MG63 (cell line): ENCODE measurements at regions not wholly inside any gene's neighbourhood (a gene's known extent, or its start where the extent isn't known, plus 50 kb on each side); places are given as distances from the start of the nearest gene placed in this dataset.
"Not testable (repeated sequence)": the region's sequence is repeated elsewhere in the genome, so short reads cannot be mapped to it uniquely, and the experiment has no call there.

Experiments
- DNase-seq: peaks from one replicate; pipeline ENCODE4 v3.0.0-alpha.2; 2020
- H3K27me3 ChIP-seq: fragments of 250-450 bp; sonication (Bioruptor Pico); 2 replicates; pipeline ENCODE4 v1.5.1; 2020; ENCODE audit warnings: mild to moderate bottlenecking, moderate library complexity
- H3K36me3 ChIP-seq: fragments of 250-450 bp; sonication (Bioruptor Pico); 2 replicates; pipeline ENCODE4 v1.5.1; 2020; ENCODE audit warnings: mild to moderate bottlenecking, moderate library complexity
- H3K4me3 ChIP-seq: fragments of 250-450 bp; sonication (Bioruptor Pico); 2 replicates; pipeline ENCODE4 v1.5.1; 2020; ENCODE audit warnings: mild to moderate bottlenecking, moderate library complexity
- H3K9me3 ChIP-seq: fragments of 250-450 bp; sonication (Bioruptor Pico); 2 replicates; pipeline ENCODE4 v1.5.1; 2020; ENCODE audit warnings: mild to moderate bottlenecking, moderate library complexity

- Histone ChIP-seq H3K27me3 (no peaks in the 10 kb centered on the region), H3K36me3 (no peaks in the 10 kb centered on the region), H3K4me3 (no peak overlapping the region), H3K9me3 (no peaks in the 10 kb centered on the region; the same call in 1 of the 2 replicates)
- no peak for DNase-seq
Measured at GRCh38 chr13:65605396-65605795, 1624.7 kb downstream of the PCDH9 start.

- no peak for DNase-seq
- Histone ChIP-seq H3K36me3 (no peaks in the 10 kb centered on the region), H3K4me3 (no peak overlapping the region), H3K9me3 (no peaks in the 10 kb centered on the region; the same call in 1 of the 2 replicates), H3K27me3 (no peaks in the 10 kb centered on the region)
Measured at GRCh38 chr13:65603160-65603559, 1627.0 kb downstream of the PCDH9 start.

DNA sequence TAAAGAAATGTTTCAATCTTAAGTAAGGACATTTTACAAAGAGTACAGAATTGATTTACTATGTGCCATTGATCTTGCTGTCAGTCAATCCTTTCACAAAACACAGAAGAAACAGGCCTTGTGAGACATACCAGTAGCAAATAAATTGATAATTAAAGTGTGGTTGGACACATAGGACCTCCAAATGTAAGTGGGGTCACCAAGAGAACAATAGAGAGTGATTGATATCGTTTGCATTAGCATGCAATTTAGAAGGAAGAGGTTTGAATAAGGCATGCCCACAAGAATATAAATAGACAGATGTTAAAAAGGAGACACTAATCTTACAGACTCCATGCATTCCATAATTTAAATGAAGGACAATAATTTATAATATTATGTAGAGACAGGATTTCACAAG, 1628.3 kb downstream of the PCDH9 start:
- H3K9me3 ChIP-seq, result no peaks in the 10 kb centered on the region; the same call in 1 of the 2 replicates
- DNase-seq, result no peak

GRCh38 chr13:65600702-65601101, 1629.4 kb downstream of the PCDH9 start:
- no peak overlapping the region for H3K4me3 ChIP-seq
- H3K27me3 ChIP-seq, result no peaks in the 10 kb centered on the region
- peak; percentile 71 for DNase-seq
- no peaks in the 10 kb centered on the region for H3K36me3 ChIP-seq
- no peaks in the 10 kb centered on the region; the same call in 1 of the 2 replicates for H3K9me3 ChIP-seq

More for the DNA sequence above, 1628.3 kb downstream of the PCDH9 start:
- no peaks in the 10 kb centered on the region for H3K27me3 ChIP-seq
- H3K36me3 ChIP-seq, result no peaks in the 10 kb centered on the region
- H3K4me3 ChIP-seq, result no peak overlapping the region

GRCh38 chr13:65597839-65598818, 1632.0 kb downstream of the PCDH9 start:
- H3K9me3 ChIP-seq, result no peaks in the 10 kb centered on the region
- H3K4me3 ChIP-seq, result no peak overlapping the region
- no peaks in the 10 kb centered on the region for H3K36me3 ChIP-seq
- H3K27me3 ChIP-seq, result no peaks in the 10 kb centered on the region
- DNase-seq, result peak; percentile 39

DNA sequence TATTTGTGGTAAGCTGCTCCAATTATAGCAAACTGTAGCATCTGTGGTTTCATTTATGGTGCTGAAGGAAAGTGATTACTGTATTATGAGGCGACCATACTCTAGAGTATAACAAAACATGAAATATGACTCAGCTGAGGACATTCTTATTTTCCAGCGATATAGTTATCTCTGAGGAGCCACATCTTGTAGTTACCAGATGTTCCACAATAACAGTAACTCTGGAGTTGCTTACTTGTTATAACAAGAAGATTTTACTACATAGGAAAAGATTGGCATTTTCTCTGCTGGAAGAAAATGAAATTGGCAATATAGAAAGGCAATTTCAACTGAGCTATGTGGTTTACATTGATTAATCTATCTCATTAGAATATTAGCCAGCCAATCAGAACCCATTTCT, 1634.2 kb downstream of the PCDH9 start:
- no peak overlapping the region for H3K4me3 ChIP-seq
- H3K36me3 ChIP-seq, result no peaks in the 10 kb centered on the region
- H3K9me3 ChIP-seq, result peaks cover under 1% of the 10 kb centered on the region; the same call in 1 of the 2 replicates
- H3K27me3 ChIP-seq, result no peaks in the 10 kb centered on the region
- no peak for DNase-seq

GRCh38 chr13:65594298-65594781, 1635.8 kb downstream of the PCDH9 start:
- Histone ChIP-seq H3K27me3 (no peaks in the 10 kb centered on the region), H3K36me3 (no peaks in the 10 kb centered on the region), H3K9me3 (peaks cover 8% of the 10 kb centered on the region), H3K4me3 (no peak overlapping the region)
- DNase-seq, result no peak

DNA sequence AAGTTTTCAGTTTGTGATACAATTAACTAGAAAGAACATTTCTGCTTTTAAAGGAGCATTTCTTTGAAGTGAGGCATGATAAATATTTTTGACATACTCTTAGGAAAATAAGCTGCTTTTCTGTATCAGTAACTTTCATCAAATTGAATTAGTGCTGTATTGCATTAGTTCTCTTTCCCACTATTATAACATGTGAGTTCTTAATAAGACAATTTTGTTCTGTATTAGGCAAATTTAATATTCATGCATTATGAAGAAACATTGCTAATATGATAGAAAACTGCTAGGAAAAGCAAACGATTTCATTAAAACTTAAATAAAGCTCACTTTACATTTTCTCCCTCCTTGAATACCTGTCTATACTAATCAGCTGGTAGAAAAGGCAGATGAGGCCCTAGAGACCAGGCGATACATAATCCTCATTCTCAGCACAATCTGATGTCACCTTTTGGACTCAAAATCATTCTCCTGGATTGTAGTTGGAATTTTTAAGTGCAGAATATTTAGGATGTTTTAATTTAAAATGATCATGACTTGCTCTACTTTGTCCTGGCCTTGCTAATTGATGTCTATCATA, 1636.8 kb downstream of the PCDH9 start:
- Histone ChIP-seq H3K27me3 (no peaks in the 10 kb centered on the region), H3K4me3 (no peak overlapping the region), H3K9me3 (peaks cover 8% of the 10 kb centered on the region), H3K36me3 (no peaks in the 10 kb centered on the region)
- DNase-seq, result no peak

GRCh38 chr13:65592731-65593130, 1637.4 kb downstream of the PCDH9 start:
- Histone ChIP-seq H3K4me3 (no peak overlapping the region), H3K9me3 (peaks cover 8% of the 10 kb centered on the region), H3K36me3 (no peaks in the 10 kb centered on the region), H3K27me3 (no peaks in the 10 kb centered on the region)
- DNase-seq, result no peak

GRCh38 chr13:65585346-65585745, 1644.8 kb downstream of the PCDH9 start:
- DNase-seq, result no peak
- peaks cover 2% of the 10 kb centered on the region; the same call in 1 of the 2 replicates for H3K9me3 ChIP-seq
- H3K36me3 ChIP-seq, result no peaks in the 10 kb centered on the region
- H3K27me3 ChIP-seq, result no peaks in the 10 kb centered on the region
- no peak overlapping the region for H3K4me3 ChIP-seq

DNA sequence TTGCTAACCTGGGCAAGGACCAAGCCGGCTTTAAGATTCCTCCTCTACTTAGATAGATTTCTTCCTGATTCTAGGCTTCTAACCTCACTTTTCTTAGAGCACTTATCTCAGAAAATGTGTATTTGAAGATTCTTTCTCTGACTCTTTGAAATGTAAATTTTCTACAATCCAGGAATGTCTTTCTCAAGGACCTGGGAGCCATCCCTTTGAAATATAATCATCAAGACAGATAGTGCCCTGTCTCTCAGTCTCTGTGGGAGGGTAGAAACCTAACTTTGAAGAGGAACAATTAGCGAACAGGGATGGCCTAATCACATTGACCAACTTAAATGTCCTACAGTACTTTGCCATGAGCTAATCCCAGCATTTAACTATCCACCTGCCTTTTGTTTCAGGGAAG, 1646.0 kb downstream of the PCDH9 start:
- no peak for DNase-seq
- Histone ChIP-seq H3K36me3 (no peaks in the 10 kb centered on the region), H3K4me3 (no peak overlapping the region), H3K27me3 (no peaks in the 10 kb centered on the region), H3K9me3 (no peaks in the 10 kb centered on the region)

DNA sequence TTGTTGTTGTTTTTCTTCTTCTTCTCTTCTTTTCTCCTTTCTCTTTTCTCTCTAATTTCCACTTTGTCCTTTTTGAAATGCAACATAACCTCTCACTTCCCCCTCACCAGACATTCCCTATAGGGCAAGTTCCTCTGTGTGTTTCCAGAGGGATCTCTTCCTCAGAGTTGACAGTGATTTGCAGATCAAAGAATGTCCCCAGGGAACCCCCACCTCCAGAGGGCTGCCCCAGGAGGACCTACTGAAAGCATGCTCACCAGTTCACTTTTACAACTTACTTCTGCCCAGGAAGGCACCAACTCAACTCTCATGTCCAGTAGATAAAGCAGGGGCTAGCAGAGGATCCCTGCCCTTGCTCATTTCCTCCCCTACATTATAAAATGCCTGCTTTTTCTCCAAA, 1648.0 kb downstream of the PCDH9 start:
- no peak overlapping the region for H3K4me3 ChIP-seq
- no peaks in the 10 kb centered on the region for H3K27me3 ChIP-seq
- DNase-seq, result no peak
- H3K9me3 ChIP-seq, result no peaks in the 10 kb centered on the region
- no peaks in the 10 kb centered on the region for H3K36me3 ChIP-seq

- not testable (repeated sequence) for H3K4me3 ChIP-seq
Measured at GRCh38 chr13:65564561-65564960, 1665.6 kb downstream of the PCDH9 start.

DNA sequence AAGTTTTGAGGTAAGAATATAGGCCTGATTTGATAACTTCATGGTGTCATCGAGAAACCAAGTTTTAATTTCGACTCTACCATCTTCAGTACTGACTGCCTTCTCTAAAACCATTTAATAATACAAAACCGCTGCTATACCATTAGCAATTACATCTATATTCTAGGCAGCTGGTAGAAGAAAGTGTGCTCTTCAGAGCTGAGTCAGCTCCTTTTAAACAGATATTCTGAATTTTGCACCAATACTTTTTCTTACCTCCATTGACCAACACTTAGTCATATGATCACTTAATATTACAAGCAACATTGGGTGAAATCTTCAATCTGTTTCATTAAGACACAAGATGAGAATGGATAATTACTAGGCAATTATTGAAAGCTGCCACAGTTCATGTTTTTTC, 1667.8 kb downstream of the PCDH9 start:
- no peaks in the 10 kb centered on the region for H3K9me3 ChIP-seq
- no peak for DNase-seq
- no peaks in the 10 kb centered on the region for H3K27me3 ChIP-seq
- H3K4me3 ChIP-seq, result no peak overlapping the region
- no peaks in the 10 kb centered on the region for H3K36me3 ChIP-seq

More at GRCh38 chr13:65564561-65564960, 1665.6 kb downstream of the PCDH9 start:
- DNase-seq, H3K27me3 ChIP-seq, H3K36me3 ChIP-seq, H3K9me3 ChIP-seq: not testable (repeated sequence)

DNA sequence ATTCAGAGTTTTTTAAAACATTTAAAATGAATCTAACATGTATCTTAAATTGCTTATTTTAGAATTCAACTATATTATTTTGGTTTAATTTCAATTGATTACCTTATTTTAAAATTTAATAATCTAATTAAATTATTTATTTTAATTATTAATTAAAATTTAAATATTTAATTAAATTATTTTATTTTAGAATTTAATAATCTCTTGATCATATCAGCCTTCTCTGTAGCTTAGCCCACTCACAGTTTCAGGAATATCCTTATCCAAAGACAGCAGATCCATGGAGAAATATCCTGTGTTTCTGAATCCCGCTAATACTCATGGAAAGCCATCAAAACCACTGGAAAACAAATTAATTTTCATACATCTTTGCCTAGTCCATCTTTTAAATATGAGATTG, 1669.2 kb downstream of the PCDH9 start:
- no peak overlapping the region for H3K4me3 ChIP-seq
- no peaks in the 10 kb centered on the region for H3K36me3 ChIP-seq
- no peaks in the 10 kb centered on the region for H3K27me3 ChIP-seq
- no peaks in the 10 kb centered on the region; the same call in 1 of the 2 replicates for H3K9me3 ChIP-seq
- DNase-seq, result no peak

DNA sequence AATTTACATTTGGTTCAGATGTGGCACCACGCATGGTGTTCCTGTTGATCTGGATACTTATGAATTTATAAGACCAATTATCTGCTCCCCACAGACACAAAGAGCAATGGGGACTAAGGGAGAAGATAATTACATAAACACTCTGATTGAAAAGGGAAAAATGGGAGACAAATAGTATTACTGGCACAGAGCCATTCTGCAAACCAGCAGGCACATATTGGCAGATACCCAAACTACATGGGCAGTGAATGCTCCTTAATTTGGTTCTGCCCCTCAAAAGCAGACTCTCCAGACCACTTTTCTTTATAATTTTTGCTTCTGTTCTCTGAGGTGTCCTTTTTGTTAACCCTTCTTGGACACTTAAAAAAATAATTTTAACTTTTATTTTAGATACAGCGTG, 1674.2 kb downstream of the PCDH9 start:
- Histone ChIP-seq H3K36me3 (no peaks in the 10 kb centered on the region), H3K27me3 (no peaks in the 10 kb centered on the region), H3K9me3 (peaks cover 4% of the 10 kb centered on the region), H3K4me3 (no peak overlapping the region)
- no peak for DNase-seq

GRCh38 chr13:65553096-65553727, 1676.9 kb downstream of the PCDH9 start:
- no peaks in the 10 kb centered on the region for H3K27me3 ChIP-seq
- DNase-seq, result no peak
- H3K9me3 ChIP-seq, result peaks cover 7% of the 10 kb centered on the region
- no peaks in the 10 kb centered on the region for H3K36me3 ChIP-seq
- no peak overlapping the region for H3K4me3 ChIP-seq
